Inflammatory macrophage treated with lipopolysaccharide for 4 hours (primary cell): ENCODE measurements at regions not wholly inside any gene's neighbourhood (a gene's known extent, or its start where the extent isn't known, plus 50 kb on each side); places are given as distances from the start of the nearest gene placed in this dataset.
"Not testable (repeated sequence)": the region's sequence is repeated elsewhere in the genome, so short reads cannot be mapped to it uniquely, and the experiment has no call there.

Experiments
- DNase-seq: peaks from one replicate; pipeline ENCODE4 v3.0.0-alpha.2; 2020

GRCh38 chr10:119996944-119997343 lies 104.4 kb downstream of the SEC23IP start:
- DNase-seq, result no peak

DNA sequence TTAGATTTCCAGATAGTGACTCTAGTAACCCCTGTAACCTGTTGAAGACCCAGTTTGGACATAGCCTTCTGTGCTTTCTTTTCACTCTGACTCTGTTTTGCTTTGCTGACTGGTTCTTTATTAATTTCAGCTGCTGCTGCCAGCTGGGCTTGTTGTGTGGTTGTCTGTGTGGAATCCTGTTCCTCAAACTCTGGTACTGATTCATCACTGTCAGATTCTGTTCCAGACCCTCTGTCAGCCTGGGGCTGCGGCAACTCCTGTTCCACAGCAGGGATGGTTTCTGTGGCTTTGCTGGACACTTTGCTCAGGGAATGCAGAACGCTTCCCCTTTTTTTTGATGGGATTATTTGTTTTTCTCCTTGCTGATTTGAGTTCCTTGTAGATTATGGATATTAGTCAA lies 104.9 kb downstream of the SEC23IP start:
- DNase-seq, result no peak

- DNase-seq, result no peak
Observed at GRCh38 chr10:120002785-120003184, 110.3 kb downstream of the SEC23IP start.

DNA sequence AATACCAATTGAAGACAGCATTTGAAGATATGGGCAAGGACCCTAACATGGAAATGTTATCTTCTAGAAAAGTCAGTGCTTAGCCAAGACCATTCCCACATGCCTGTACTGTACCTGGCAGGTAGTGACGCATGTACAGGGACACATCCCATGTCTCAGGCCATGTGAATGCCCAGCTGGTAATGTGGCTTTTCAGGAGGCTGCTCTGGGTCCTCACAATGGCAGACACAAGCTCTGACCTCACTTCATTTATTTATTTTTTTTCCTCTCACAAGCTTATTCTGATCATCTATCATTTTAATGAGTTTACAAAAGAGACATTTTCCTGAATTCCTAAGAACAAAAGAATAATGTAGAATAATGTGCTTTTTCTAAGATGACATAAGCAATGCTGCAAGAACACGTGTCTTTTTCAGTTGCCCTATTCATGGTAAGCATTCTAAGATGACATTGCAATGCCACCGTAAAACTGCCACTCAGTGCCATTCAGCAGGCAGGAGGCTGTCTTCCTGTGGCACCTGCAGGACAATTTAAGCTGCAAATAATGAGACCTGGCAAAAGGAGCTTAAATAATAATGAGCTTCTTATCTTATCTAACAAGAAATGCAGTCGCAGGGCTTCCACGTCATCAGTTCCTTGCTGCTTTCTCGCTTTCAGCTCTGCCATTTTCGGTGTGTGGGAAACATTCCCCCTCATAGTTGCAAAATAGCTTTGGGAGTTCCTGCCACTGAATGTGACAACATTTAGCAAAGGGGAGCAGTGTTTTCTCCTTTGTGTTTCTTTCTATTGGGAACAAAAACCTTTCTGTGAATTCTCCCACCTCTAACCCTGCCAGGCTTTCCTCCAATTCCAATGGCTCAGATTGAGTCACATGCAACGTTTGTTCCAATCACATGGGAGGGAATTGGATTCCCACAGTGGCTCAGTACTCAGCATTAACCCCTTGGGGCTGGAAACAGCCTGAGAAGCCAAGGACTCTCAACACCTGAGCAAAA lies 113.0 kb downstream of the SEC23IP start:
- no peak for DNase-seq

DNA sequence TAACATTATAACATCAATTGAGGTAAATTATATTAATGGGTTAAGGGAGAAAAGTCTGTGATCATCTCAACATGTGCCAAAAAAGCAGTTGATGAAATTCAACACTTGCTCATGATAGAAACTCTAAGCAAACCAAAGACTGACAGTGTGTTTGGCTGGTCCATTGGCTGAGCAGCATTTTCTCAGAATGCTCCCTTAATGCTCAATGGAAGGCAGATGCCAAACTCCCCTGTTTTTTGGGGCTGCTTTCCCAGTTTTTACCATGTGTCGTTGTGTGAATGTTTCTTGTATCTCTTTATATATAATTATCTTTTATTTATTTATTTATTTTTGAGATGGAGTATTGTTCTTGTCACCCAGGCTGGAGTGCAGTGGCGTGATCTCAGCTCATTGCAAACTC lies 114.7 kb downstream of the SEC23IP start:
- no peak for DNase-seq

DNA sequence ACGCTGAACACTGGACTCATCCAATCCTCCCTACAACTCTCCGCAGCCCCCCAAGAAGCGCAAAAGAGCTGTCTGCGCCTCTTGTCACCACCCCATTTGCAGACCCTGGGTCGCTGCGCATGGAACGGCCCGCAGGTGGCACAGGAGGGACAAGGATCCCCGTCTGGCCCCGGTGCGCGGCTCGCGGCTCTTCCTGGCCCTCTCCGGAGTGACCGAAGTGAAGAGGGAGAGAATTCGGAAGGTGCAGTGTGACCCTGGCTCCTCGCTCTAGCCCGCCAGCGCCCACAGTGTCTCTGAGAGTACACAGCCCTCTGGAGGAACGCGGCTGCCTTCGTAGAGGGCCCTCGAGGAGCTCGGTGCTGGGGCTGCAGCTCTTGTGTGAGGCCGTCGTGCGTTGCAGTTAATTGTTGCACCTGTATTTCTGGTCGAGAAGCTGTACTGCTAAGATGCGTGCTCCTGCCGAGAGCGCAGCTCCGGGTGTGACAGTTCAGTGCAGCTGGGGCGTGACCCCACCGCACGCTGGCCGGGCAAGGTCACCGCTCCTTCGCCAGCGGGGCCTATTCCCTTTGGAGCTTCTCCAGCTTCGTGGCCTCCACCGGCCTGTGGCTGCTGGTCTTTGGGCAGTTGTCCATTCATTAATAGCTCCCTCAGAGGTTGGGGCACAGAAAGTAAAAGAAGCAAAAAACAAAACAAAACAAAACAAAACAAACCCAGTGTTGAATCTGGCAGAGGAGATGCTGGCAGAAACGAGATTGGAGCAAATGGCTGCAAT lies 119.0 kb downstream of the SEC23IP start:
- no peak for DNase-seq

DNA sequence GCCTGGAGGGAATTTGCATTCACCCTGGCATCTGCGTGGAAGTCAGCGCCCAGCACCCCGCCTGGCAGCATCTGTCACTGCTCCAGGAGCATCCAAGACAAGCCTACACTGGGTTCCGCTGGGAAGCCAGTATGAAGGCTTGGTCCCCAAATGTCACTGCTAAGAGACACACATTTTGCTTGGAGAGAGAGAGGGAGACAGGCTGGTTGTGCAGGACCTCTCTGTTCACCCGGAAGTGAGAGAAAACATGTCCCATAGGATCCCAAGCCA lies 119.5 kb downstream of the SEC23IP start:
- no peak for DNase-seq

DNA sequence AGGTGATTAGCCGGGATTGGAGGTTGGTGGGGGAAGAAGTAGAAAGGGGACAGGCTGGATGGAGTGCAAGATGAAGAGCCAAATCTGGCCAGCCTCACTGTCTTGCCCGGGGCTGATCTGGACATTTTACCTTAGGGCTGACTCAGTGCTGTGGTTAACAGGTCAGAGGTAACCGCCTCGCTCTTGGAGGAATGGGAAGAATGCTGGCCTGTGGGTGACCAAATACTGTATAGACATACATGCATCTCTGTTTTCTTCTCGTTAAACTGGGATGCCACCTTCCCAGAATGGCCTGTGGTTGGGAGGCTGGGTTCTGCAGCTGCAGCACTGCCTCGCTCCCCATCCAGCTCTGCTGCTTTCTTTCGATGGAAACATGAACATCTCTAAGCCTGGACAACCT lies 120.0 kb downstream of the SEC23IP start:
- no peak for DNase-seq

DNA sequence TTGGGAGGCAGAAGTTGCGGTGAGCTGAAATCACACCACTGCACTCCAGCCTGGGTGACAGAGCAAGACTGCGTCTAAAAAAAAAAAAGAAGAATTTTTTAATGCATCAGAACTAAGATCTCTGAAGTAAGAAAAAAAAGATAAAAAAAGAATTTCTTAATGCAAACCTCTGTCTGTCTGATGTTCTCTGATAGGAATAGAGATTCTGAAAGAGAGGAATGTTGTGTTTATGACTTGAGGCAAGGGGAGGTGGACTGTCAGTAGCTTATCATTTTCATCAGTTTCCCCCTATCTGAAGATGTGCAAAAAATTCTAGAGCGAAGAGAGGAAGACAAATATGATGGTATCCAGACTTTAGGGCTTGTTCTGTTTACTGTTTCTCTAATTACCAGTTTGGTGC lies 121.5 kb downstream of the SEC23IP start:
- no peak for DNase-seq

- DNase-seq, result no peak
Observed at GRCh38 chr10:120015064-120015463, 122.5 kb downstream of the SEC23IP start.

GRCh38 chr10:120016906-120017305 lies 124.4 kb downstream of the SEC23IP start:
- DNase-seq, result no peak

- DNase-seq, result no peak
Observed at GRCh38 chr10:120017733-120018417, 125.3 kb downstream of the SEC23IP start.

- no peak for DNase-seq
Observed at GRCh38 chr10:120018695-120019094, 126.2 kb downstream of the SEC23IP start.

- DNase-seq, result no peak
Observed at GRCh38 chr10:120019568-120019967, 127.0 kb downstream of the SEC23IP start.

DNA sequence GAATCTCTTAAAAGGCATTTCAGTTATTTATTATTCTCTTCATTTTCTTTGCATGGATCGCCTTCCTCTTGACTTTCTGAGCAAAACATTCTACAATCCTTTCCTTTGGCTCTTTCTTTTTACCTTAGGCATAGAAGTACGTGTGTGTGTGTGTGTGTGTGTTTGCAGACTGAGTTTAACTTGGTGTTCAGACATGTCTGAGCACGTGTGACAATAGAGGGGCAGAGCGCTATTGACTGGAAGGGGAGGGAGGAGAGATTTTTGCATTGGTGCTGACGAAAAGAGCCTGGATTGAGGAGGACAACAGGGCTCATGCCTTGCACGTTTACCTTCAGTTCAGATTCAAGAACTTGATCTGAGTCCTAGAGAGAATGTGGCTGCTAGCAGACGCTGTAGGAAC lies 129.8 kb downstream of the SEC23IP start:
- DNase-seq, result no peak

- DNase-seq, result no peak
Observed at GRCh38 chr10:120034236-120034635, 141.7 kb downstream of the SEC23IP start.

DNA sequence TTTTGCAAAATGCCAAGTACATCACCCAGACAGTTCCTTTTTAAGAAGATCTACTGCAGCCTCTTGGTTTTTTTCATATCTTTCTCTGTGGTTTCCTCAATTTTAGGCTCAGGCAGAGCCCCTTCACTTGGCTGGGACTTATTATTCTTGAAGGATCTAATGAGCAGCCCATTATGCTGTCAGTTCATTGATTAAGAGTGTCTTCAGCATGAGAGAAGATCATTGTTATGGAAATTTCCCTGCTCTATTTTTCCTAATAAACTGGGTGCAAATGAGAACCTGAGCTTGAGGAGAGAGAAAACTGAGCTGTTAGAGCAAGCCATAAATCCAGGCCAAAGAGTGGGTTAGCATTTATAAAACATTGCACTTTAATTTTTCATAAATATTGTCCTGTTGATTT lies 146.5 kb downstream of the SEC23IP start:
- no peak for DNase-seq

DNA sequence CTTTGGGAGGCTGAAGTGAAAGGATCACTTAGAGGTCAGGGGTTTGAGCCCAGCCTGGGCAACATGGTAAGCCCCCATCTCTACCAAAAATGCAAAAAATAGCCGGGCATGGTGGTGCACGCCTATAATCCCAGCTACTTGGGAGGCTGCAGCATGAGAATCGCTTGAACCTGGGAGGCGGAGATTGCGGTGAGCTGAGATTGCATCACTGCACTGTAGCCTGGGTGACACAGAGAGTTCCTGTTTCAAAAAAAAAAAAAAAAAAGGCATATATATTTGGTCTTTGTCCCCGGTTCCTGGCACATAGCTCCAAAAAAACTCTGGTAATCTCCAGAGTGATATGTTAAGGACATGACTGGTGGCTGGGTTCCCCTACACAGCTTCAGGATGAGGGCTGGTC lies 147.3 kb downstream of the SEC23IP start:
- no peak for DNase-seq

GRCh38 chr10:120041807-120042559 lies 149.5 kb downstream of the SEC23IP start:
- no peak for DNase-seq

DNA sequence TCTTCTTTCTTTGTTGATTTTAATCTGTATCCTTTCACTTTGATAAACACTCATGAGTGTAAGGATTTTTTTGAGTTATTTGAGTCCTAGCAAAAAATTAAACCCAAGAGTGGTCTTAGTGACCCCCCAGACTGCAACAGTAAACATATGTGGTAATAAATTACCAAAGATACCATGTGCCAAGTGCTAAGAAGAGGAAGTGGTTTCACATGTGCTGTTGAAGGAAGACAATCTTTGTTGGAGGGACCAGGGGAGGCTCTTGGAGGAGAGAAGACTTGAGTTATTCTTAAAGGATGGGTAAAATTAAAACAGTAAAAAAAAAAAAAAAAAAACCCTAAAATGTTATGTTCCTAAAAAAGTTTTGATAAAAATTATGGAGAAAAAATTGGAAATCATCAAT lies 150.2 kb downstream of the SEC23IP start:
- no peak for DNase-seq

DNA sequence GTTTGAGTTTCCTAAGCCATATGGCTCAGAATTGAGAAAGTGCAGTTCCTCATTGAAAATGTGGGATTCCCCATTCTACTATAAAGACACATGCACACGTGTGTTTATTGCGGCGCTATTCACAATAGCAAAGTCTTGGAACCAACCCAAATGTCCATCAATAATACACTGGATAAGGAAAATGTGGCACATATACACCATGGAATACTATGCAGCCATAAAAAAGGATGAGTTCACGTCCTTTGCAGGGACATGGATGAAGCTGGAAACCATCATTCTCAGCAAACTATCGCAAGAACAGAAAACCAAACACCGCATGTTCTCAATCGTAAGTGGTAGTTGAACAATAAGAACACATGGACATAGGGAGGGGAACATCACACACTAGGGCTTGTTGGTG lies 154.8 kb downstream of the SEC23IP start:
- not testable (repeated sequence) for DNase-seq

- DNase-seq, result no peak
Observed at GRCh38 chr10:120047926-120048325, 155.4 kb downstream of the SEC23IP start.

DNA sequence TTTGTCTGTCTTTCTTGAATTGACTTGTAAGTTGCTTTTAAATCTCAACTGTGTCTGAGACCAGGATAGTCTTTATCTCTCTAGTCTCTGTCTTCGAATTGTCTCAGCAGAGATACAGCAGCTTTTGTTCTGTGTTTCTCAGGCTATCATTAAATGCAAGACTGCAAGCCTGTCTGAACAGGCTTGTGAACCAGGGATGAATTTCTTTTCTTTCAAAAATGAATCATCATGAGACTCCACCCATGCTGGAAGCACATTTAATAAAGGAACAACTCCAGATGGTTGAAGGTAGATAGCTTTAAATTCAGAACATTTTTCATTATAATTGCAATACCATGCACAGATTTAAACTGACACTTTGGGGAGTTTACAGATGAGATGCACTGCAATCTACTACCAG lies 155.9 kb downstream of the SEC23IP start:
- DNase-seq, result no peak
